ENCODE measurements at regions not wholly inside any gene's neighbourhood (a gene's known extent, or its start where the extent isn't known, plus 50 kb on each side); places are given as distances from the start of the nearest gene placed in this dataset.

DNA sequence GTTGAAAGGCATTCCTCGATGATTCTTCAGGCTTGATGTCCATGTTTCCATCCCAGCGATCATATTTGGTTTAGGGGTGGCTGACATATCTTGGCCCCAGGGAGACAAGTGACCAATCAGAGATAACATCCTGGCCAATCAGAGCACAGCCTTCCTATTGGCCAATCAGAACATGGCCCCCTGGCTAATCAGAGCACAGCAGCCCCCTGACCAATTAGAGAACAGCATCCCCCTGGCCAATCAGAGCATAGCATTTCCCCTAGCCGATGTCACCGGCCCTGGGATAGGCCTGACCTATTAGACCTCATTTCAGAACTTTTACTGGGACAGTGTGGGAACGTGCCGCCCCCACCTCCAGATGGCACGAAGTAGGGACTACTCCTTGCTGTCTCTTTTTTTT lies 182.2 kb downstream of the AACS start:
- no peak for DNase-seq (ENCODE audit: low read depth)
- TF ChIP-seq, protein P1, sequence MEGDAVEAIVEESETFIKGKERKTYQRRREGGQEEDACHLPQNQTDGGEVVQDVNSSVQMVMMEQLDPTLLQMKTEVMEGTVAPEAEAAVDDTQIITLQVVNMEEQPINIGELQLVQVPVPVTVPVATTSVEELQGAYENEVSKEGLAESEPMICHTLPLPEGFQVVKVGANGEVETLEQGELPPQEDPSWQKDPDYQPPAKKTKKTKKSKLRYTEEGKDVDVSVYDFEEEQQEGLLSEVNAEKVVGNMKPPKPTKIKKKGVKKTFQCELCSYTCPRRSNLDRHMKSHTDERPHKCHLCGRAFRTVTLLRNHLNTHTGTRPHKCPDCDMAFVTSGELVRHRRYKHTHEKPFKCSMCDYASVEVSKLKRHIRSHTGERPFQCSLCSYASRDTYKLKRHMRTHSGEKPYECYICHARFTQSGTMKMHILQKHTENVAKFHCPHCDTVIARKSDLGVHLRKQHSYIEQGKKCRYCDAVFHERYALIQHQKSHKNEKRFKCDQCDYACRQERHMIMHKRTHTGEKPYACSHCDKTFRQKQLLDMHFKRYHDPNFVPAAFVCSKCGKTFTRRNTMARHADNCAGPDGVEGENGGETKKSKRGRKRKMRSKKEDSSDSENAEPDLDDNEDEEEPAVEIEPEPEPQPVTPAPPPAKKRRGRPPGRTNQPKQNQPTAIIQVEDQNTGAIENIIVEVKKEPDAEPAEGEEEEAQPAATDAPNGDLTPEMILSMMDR (IDR thresholded peaks at IDR 0.05; ENCODE audit: insufficient read depth, low read length): no peak
- H3K4me3 ChIP-seq (ENCODE audit: low read depth, low read length): no peak overlapping the region

DNA sequence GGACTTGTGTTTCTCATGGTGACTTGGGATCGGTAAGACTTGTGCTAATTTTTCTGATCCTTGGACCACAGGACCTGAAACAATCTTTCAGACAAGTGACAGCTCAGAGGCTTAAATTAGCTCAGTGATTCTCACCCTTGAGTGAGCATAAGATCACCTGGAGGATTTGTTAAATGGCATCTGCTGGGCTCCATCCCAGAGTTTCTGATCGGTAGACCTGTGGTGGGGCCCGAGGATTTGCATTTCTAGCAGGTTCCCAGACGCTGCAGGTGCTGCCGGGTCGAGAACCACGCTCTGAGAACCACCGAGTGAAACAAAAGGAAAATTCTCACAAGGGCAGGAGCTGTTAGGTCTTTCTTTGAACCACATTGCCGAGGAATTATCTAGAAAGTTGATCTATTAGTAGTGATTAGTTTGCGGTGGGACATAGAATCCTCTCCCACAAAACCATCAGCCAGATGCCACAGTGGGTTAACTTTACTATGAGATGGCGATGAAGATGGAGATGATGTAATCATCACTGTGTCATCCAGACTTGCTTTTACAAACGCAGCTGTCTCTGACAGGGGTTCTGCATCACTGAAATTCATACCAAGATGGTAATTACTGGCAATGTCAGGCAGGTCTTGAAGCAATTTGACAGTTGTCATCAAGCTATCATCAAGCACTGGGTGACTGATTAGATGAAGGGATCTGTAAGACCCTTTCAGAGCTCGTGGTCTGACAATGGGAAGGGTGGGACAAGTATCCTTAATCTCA lies 184.0 kb downstream of the AACS start:
- H3K4me3 ChIP-seq (ENCODE audit: low read depth, low read length): no peak overlapping the region
- TF ChIP-seq, protein P1 (IDR thresholded peaks at IDR 0.05; ENCODE audit: insufficient read depth, low read length): no peak
- no peak for DNase-seq (ENCODE audit: low read depth)

DNA sequence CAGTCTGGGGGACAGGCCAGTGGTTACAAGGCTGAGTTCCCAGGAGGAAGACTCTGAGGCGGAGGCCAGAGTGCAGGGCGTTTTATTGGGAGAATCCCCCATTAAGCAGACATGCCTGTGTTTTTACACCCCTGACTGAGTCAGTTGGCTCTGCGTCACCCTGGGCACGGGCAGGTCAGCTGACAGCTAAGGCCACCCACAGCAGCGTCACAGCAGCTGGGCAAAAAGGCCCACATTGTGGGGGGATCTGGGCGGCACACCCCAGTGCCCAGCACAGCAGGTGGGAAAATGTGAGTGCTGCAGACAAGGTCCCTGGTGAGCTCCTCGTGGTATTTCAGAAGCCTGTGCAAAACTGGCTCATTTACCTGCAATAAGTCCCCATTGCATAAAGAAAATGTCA lies 184.7 kb downstream of the AACS start:
- TF ChIP-seq, protein P1 (IDR thresholded peaks at IDR 0.05; ENCODE audit: insufficient read depth, low read length): no peak
- no peak overlapping the region for H3K4me3 ChIP-seq (ENCODE audit: low read depth, low read length)

DNA sequence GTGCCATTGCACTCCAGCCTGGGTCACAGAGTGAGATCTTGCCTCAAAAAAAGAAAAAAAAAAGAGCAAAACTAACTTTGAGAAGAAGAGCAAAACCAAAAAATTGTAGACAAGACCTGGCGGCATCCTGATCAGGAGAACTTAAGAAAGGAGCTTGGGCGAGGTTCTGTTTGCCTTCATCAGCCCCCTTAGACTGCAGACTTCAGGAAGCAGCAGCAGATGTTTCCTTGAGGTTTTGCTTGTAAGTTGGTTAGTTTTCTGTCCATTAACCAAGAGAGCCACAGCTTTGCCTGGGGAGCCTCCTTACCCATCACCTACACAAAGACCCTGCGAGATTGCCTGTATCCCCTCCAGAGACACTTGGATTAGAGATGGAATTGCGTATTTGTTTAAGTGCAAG lies 189.0 kb downstream of the AACS start:
- TF ChIP-seq, protein P1 (IDR thresholded peaks at IDR 0.05; ENCODE audit: insufficient read depth, low read length): no peak
- no peak overlapping the region for H3K4me3 ChIP-seq (ENCODE audit: low read depth, low read length)
- DNase-seq (ENCODE audit: low read depth): no peak

More for the DNA sequence above, 184.7 kb downstream of the AACS start:
- DNase-seq (ENCODE audit: low read depth): no peak

DNA sequence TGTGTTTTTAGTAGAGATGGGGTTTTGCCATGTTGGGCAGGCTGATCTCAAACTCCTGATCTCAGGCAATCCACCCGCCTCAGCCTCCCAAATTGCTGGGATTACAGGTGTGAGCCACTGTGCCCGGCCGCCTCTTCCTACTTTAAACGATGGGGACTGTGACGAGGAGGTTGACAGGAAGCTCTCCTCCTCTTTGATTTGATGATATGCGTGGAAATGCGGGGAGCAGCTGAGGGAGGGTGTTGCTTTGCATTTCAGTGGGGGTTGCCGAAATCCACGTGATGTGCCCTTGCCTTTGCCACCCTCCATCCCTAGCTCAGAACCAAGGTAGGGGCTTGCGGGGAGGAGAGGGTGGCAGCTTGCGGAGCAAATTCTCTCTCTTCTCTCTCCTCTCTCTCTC lies 189.6 kb downstream of the AACS start:
- H3K4me3 ChIP-seq (ENCODE audit: low read depth, low read length): no peak overlapping the region
- TF ChIP-seq, protein P1 (IDR thresholded peaks at IDR 0.05; ENCODE audit: insufficient read depth, low read length): no peak
- no peak for DNase-seq (ENCODE audit: low read depth)

DNA sequence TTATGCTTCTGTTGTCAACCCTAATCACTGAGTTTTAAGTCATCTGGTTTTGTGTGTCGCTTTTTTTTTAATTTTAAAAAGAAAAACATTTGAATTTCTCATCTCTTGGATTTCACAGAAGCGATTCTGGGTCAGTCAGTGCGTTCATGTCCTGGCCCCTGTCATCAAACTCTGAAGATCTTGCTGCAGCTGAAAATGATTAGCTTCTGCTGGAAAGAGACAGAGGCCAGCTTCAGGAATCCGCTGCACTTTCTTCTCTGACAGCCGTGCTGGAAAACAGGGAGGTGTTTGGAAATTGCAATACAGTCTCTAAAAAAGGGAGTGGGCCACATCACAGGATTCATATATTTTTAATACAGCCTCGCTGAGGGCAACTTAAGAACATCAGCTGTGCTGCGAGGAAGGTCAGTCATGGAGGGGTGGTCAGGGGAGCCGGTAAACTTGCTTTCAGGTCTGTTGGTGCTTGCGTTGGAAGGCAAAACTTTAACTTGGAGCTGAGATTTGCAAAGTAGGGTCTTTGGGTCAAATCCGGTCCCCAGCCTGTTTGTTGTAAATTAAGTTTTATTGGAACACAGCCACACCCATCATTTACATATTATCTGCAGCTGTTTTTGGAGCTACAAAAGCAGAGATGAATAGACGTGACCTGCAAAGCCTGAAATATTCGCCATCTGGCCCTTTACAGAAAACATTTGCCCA lies 190.8 kb downstream of the AACS start:
- DNase-seq (ENCODE audit: low read depth): no peak
- TF ChIP-seq, protein P1 (IDR thresholded peaks at IDR 0.05; ENCODE audit: insufficient read depth, low read length): no peak
- no peak overlapping the region for H3K4me3 ChIP-seq (ENCODE audit: low read depth, low read length)

Data from fibroblast of the aortic adventitia (primary cell).